Loucy (cell line): ENCODE measurements at regions not wholly inside any gene's neighbourhood (a gene's known extent, or its start where the extent isn't known, plus 50 kb on each side); places are given as distances from the start of the nearest gene placed in this dataset.

Experiments used
- H2AFZ ChIP-seq: fragments of 200-600 bp; sonication (generic); 2 replicates; pipeline ENCODE4 v1.6.0; 2016; ENCODE audit warnings: antibody characterized with exemption, mild to moderate bottlenecking, low read length, moderate library complexity
- H3F3A ChIP-seq: fragments of 200-600 bp; 2 replicates; pipeline ENCODE4 v1.6.0; 2016; ENCODE audit warnings: antibody characterized with exemption, low read depth, mild to moderate bottlenecking
- H3K27me3 ChIP-seq: fragments of 200-600 bp; sonication (generic); 2 replicates; pipeline ENCODE4 v1.6.1; 2014; ENCODE audit warnings: low read length, mild to moderate bottlenecking; ENCODE audit not compliant: insufficient read depth, poor library complexity, severe bottlenecking
- H3K36me3 ChIP-seq: fragments of 200-600 bp; sonication (generic); 2 replicates; pipeline ENCODE4 v1.6.1; 2016; ENCODE audit warnings: low read length; ENCODE audit not compliant: insufficient read depth
- H3K4me1 ChIP-seq: fragments of 200-600 bp; sonication (generic); 2 replicates; pipeline ENCODE4 v1.5.1; 2014; ENCODE audit warnings: low read length, mild to moderate bottlenecking; ENCODE audit not compliant: insufficient read depth, poor library complexity, severe bottlenecking
- H3K4me2 ChIP-seq: fragments of 200-600 bp; sonication (generic); 2 replicates; pipeline ENCODE4 v1.6.0; 2014; ENCODE audit warnings: antibody characterized with exemption, low read length, low read depth, mild to moderate bottlenecking; ENCODE audit not compliant: poor library complexity, severe bottlenecking
- H3K4me3 ChIP-seq: fragments of 200-600 bp; sonication (generic); 2 replicates; pipeline ENCODE4 v1.5.1; 2014; ENCODE audit warnings: low read length, mild to moderate bottlenecking, mixed read lengths; ENCODE audit not compliant: poor library complexity, severe bottlenecking
- H3K79me2 ChIP-seq: fragments of 200-600 bp; sonication (generic); 2 replicates; pipeline ENCODE4 v1.6.1; 2014; ENCODE audit warnings: low read length; ENCODE audit not compliant: insufficient read depth
- H3K9ac ChIP-seq: fragments of 200-600 bp; sonication (generic); 2 replicates; pipeline ENCODE4 v1.6.0; 2014; ENCODE audit warnings: mild to moderate bottlenecking, low read depth, low read length, moderate library complexity; ENCODE audit not compliant: poor library complexity, severe bottlenecking
- H3K9me2 ChIP-seq: fragments of 200-600 bp; sonication (generic); replicated peaks from 2 replicates; pipeline ENCODE4 v1.6.1; 2016; ENCODE audit warnings: low read depth, low read length, mixed read lengths
- H3K9me3 ChIP-seq: fragments of 200-600 bp; sonication (generic); 2 replicates; pipeline ENCODE4 v1.6.1; 2014; ENCODE audit warnings: mild to moderate bottlenecking, antibody characterized with exemption, low read length, low read depth; ENCODE audit not compliant: insufficient read depth
- H4K20me1 ChIP-seq: fragments of 200-600 bp; sonication (generic); 2 replicates; pipeline ENCODE4 v1.6.0; 2014; ENCODE audit warnings: antibody characterized with exemption, low read length, mild to moderate bottlenecking; ENCODE audit not compliant: insufficient read depth, poor library complexity, severe bottlenecking
- EZH2phosphoT487 ChIP-seq: fragments of 200-600 bp; IDR thresholded peaks from 2 replicates; pipeline ENCODE4 v1.6.1; 2018; ENCODE audit warnings: antibody characterized with exemption, mild to moderate bottlenecking, moderate library complexity, borderline replicate concordance
- TF ChIP-seq, protein P1 (sequence below): fragments of 200-600 bp; sonication (generic); conservative IDR thresholded peaks from 2 replicates; pipeline ENCODE4 v1.5.1; 2014; ENCODE audit warnings: mild to moderate bottlenecking, antibody characterized with exemption, low read length

DNA sequence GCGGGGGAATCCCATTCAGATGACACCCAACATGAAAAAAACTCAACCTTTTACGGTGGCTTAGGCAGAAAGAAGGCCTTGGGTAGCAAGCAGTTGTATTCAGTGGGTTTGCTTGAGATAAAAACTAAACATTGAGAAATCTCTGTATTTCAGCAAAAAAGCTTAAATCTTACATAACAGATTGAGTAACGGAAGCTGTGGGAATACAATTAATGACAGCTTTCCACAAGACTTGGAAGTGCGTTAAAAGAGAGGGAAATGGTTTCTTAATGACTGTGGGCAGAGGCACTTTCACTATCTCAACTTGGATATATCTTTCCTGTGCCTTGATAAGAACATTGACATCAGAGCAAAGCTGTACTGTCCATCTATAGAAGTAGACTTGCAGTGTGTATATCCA is 418.5 kb upstream of the HS3ST1 start:
- no peak overlapping the region for H3K9ac ChIP-seq
- no peak overlapping the region for H3K4me3 ChIP-seq
- H3K4me2 ChIP-seq, result no peak overlapping the region
- no peaks in the 10 kb centered on the region for H3F3A ChIP-seq
- H3K4me1 ChIP-seq, result no peaks in the 10 kb centered on the region
- no peak for TF ChIP-seq EZH2phosphoT487
- TF ChIP-seq, protein P1, sequence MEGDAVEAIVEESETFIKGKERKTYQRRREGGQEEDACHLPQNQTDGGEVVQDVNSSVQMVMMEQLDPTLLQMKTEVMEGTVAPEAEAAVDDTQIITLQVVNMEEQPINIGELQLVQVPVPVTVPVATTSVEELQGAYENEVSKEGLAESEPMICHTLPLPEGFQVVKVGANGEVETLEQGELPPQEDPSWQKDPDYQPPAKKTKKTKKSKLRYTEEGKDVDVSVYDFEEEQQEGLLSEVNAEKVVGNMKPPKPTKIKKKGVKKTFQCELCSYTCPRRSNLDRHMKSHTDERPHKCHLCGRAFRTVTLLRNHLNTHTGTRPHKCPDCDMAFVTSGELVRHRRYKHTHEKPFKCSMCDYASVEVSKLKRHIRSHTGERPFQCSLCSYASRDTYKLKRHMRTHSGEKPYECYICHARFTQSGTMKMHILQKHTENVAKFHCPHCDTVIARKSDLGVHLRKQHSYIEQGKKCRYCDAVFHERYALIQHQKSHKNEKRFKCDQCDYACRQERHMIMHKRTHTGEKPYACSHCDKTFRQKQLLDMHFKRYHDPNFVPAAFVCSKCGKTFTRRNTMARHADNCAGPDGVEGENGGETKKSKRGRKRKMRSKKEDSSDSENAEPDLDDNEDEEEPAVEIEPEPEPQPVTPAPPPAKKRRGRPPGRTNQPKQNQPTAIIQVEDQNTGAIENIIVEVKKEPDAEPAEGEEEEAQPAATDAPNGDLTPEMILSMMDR, result no peak
- no peaks in the 10 kb centered on the region for H4K20me1 ChIP-seq
- no peaks in the 10 kb centered on the region for H3K79me2 ChIP-seq
- H3K9me3 ChIP-seq, result no peaks in the 10 kb centered on the region
- no peaks in the 10 kb centered on the region for H3K9me2 ChIP-seq
- H3K27me3 ChIP-seq, result no peaks in the 10 kb centered on the region
- no peak overlapping the region for H2AFZ ChIP-seq
- no peaks in the 10 kb centered on the region for H3K36me3 ChIP-seq

DNA sequence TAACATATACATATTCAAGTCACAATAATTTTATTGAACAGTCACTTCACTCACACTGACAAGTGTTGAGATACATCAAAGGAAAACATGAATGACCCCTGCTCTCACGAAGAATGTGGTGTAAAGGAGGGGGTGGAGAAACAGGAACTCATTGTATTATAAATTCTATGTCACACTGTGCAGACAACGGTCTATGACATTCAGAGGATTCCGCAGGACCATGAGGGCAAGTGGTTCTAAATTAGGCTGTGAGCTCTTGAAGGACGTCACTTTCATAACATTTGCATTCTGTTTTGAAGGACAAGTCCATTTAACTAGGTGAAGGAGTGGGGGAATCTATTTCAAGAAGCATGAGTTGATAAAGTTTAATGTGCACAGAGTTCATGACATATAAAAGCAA is 415.2 kb upstream of the HS3ST1 start:
- Histone ChIP-seq H3K4me3 (no peak overlapping the region), H2AFZ (no peak overlapping the region), H3K9me3 (no peaks in the 10 kb centered on the region), H3K4me1 (no peaks in the 10 kb centered on the region), H3F3A (no peaks in the 10 kb centered on the region), H3K79me2 (no peaks in the 10 kb centered on the region), H3K36me3 (no peaks in the 10 kb centered on the region), H3K4me2 (no peak overlapping the region), H3K9me2 (no peaks in the 10 kb centered on the region), H4K20me1 (no peaks in the 10 kb centered on the region), H3K9ac (no peak overlapping the region), H3K27me3 (no peaks in the 10 kb centered on the region)
- no peak for TF ChIP-seq EZH2phosphoT487
- TF ChIP-seq, protein P1, result no peak

DNA sequence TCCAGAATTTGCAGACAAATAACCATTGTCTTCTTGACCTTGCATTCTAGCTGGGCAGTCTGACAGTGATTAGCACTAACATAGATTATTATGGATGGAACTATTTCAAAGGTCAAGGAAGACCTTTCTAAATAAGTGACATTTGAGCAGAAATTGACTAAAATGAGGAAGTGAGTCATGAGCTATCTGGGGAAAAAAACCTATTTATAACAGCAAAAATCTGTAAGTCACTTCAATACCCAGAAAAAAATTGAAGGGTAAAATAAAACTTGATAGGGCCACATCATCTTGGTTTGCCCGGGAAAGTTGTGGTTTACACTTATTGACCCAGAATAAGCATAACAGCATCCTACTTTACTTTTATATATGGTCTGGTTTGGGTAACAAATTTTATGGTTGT is 414.6 kb upstream of the HS3ST1 start:
- no peaks in the 10 kb centered on the region for H3K9me2 ChIP-seq
- H3F3A ChIP-seq, result no peaks in the 10 kb centered on the region
- H3K9ac ChIP-seq, result no peak overlapping the region
- no peaks in the 10 kb centered on the region for H3K4me1 ChIP-seq
- no peaks in the 10 kb centered on the region for H3K27me3 ChIP-seq
- no peaks in the 10 kb centered on the region for H4K20me1 ChIP-seq
- no peaks in the 10 kb centered on the region for H3K79me2 ChIP-seq
- no peak overlapping the region for H3K4me3 ChIP-seq
- TF ChIP-seq, protein P1, result no peak
- TF ChIP-seq EZH2phosphoT487, result no peak
- H3K4me2 ChIP-seq, result no peak overlapping the region
- H2AFZ ChIP-seq, result no peak overlapping the region
- H3K36me3 ChIP-seq, result no peaks in the 10 kb centered on the region
- no peaks in the 10 kb centered on the region for H3K9me3 ChIP-seq
